H1 (cell line): ENCODE measurements at regions not wholly inside any gene's neighbourhood (a gene's known extent, or its start where the extent isn't known, plus 50 kb on each side); places are given as distances from the start of the nearest gene placed in this dataset.

Experiments
- CHD7 ChIP-seq: fragments of 300-600 bp; sonication (generic); IDR thresholded peaks from 2 replicates; pipeline ENCODE4 v1.7.1; 2012; ENCODE audit warnings: low read length, moderate library complexity, mild to moderate bottlenecking, inconsistent platforms; ENCODE audit not compliant: insufficient replicate concordance
- CTBP2 ChIP-seq: IDR thresholded peaks from 2 replicates; pipeline ENCODE4 v1.7.0; 2011; ENCODE audit warnings: borderline replicate concordance, mild to moderate bottlenecking, moderate library complexity, mixed read lengths, low read length; ENCODE audit not compliant: insufficient read depth, insufficient read length
- JUND ChIP-seq: IDR thresholded peaks from 2 replicates; pipeline ENCODE4 v1.6.1; 2011; ENCODE audit warnings: mild to moderate bottlenecking, improper control_type of control experiment, low read length
- SP1 ChIP-seq: IDR thresholded peaks from 2 replicates; pipeline ENCODE4 v1.6.1; 2011; ENCODE audit warnings: low read depth, low read length
- SP4 ChIP-seq: IDR thresholded peaks from 2 replicates; pipeline ENCODE4 v1.6.1; 2012; ENCODE audit warnings: low read length, inconsistent platforms
- TCF12 ChIP-seq: IDR thresholded peaks from 2 replicates; pipeline ENCODE4 v1.6.1; 2011; ENCODE audit warnings: low read depth, mild to moderate bottlenecking, low read length
- YY1 ChIP-seq: IDR thresholded peaks from 2 replicates; pipeline ENCODE4 v1.6.1; 2011; ENCODE audit warnings: low read depth, mild to moderate bottlenecking, low read length

GRCh38 chr12:114140576-114140975 is 174.5 kb upstream of the RBM19 start (continued):
- TF ChIP-seq CHD7 (no peak), CTBP2 (no peak), YY1 (no peak), SP1 (no peak), TCF12 (no peak), SP4 (no peak), JUND (no peak)
